NCI-H2196 (cell line): ENCODE measurements at regions not wholly inside any gene's neighbourhood (a gene's known extent, or its start where the extent isn't known, plus 50 kb on each side); places are given as distances from the start of the nearest gene placed in this dataset.
"Not testable (repeated sequence)": the region's sequence is repeated elsewhere in the genome, so short reads cannot be mapped to it uniquely, and the experiment has no call there.

Experiments used
- DNase-seq: peaks from one replicate; lab custom pipeline; 2025; ENCODE audit not compliant: unreplicated experiment; lab: John Stamatoyannopoulos, UW

DNA sequence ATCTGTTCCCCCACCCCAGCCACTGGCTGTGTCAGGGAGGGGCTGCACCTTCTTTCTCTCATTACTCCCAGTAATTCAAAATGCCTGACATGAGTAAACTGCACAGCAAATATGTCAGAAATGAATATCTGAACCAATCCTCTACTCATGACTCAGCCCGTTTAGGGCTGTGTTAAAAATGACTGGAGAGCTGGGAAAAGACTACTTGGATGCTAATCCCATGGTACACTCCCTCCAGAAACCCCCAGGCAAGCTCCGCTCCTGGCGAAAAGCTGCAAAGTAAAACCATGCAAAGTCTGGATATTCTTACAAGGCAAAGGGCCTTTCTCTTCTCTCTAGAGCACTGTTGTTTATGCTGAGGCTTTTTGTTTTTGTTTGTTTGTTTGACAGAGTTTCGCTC, 448.1 kb upstream of the DYNLRB2 start:
- DNase-seq: no peak

DNA sequence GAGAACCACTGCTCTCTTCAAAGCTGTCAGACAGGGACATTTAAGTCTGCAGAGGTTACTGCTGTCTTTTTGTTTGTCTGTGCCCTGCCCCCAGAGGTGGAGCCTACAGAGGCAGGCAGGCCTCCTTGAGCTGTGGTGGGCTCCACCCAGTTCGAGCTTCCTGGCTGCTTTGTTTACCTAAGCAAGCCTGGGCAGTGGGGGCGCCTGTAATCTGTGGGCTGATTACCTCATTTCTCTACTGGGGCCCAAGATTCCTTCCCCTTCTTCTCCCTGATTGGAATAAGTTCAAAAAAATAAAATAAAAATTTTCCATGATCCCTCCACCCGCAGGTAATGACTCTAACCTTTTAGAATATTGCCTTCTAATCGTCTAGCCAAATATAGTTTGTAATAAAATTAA, 449.3 kb upstream of the DYNLRB2 start:
- not testable (repeated sequence) for DNase-seq

DNA sequence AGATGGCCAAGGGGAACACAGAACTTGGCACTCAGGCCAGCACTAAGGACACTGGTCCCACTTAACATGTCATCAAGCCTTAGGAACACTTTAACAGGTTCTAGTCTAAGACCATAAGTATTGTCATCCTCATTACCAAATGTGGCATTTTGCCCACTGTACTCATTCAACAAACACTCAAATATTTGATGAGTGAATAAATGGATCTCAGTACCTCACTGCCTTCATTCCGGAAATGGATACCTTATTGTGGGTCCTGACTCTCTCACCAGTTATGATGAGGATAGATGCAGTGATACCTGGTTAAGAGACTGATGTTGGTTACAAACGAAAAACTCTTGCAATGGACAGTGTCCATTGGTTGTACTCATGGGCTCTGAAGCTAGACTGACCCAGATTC, 455.2 kb upstream of the DYNLRB2 start:
- DNase-seq: no peak

DNA sequence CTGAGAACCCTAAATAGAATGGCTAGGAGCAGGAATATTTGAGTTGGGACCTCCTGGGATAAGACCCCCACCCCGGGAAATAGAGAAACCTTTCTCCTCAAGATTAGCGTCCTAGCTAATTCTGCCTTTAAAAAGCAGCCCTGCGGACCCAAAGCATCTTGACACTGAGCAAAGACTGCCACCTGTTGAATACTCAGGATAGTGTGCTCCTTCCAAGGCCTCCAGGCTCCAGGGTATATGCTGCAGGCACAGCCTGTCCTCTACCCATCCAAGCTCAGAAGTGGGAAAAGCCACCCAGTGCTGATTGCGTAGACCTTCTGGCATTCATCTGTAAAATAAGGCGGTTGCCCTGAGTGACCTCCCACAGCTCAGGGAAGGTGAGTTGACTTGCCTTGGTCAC, 456.2 kb upstream of the DYNLRB2 start:
- peak; percentile 1 for DNase-seq

DNA sequence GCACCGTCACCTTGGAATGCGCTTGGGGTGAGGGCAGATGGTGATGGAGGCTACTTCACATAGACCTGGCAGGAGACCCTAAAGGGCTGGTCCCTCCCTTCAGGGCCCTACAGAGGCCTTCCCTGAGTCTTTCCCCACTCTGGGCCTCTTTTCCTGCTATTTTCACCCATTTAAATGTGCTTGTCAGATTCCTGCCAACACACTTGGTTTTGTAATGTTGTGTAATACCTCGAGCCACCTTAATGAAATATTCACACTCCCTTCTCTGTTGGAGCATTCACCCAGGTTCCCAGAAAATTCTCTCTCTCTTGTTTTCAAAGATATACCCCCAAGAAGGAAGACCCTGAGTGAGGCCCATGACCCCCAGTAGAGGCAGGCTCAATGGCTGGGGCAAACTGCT, 456.6 kb upstream of the DYNLRB2 start:
- no peak for DNase-seq

DNA sequence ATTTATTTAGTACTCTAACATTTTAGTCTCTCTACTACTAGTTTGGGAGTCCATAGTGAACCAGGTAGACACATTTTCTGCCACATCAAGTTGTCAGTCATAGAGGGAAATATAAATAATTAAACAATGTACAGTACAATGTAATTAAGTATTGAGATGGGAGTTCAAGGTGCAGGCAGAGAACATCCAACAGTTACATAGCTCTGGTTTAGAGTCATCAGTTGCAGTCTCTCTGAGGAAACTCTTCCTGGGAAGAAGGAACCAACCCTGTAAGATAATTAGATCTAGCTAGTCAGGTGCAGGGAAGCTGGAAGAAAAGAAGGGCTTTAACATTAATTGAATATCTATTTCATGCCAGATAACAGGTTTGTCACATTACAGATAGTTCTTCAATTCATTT, 457.9 kb upstream of the DYNLRB2 start:
- DNase-seq: no peak

DNA sequence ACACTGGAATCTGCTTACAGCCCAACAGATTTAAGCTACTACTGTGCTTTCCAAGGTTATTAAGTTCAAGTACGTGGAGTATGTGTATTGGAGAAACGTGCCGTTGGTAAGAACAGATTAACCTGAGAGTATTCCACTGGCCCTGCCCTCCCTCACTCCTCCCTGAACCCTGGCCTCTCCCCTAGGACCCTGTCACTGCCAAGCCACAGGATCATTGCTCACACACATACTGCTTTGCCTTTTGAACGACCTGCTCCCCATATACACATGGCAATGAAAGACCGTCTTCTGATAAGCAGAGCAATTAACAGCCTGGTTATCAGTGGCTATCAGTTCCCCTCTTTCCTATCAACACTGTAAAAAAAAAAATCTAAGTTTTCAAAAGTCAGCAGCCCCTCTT, 458.9 kb upstream of the DYNLRB2 start:
- DNase-seq: no peak

DNA sequence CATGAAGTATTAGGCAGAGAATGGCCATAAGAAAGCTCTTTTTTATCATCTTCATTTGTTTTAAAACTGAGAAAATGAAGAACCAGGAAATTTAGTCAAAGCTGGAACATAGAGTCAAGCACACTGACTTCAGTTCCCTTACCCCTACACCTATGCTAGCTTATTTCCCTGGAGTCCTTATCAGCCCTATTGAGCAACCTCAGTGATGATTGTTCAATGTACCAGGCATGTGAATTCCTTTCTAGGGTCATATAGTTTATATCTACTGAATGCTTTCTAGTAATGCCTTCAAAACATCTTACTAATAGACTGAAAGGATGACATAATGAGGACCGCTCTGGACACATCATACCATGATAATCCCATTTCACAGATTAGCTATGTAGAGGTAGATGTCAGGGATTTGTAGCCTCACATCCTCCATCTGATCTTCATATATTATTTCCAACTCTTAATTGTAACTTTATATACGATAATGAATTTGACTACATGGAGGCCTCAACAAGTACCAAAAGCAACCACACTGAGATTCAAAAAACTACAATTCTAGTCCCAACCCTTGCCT, 460.4 kb upstream of the DYNLRB2 start:
- no peak for DNase-seq

DNA sequence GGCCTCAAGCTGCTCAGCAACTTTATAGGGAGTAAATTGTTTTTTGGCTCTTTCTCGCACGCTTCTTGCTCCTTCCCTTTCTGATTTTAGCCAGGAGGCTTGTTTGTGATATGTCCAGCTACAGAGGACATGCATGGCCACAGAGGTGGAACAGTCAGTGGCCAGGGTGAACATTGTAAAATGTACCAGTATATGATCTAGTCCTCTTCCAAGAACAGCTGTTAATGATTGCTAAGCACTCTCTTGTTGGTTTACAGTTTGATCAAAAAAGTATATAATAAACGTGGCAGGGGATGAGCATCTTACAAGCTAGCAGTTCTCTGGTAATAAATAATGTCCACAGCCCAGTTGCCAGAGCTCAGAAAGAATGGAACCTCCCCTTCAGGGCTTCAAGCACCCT, 461.7 kb upstream of the DYNLRB2 start:
- DNase-seq: no peak

DNA sequence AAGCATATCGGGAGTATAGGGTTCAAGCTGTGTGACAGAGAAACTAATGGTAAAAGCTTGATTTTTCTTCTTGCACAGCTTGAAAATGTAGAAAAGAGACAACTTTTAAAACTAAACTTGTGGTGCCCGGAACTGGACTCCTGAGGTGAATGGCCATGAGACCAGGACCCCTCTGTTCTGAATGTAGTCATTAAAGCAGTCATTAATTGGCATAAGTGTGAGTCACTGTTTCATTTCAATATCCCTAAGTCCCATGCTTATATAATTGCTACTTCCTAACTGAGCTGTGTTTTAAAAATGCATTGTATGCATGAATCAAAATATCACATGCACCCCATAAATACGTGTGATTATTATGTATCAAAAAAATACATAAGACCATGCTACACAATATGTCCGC, 463.1 kb upstream of the DYNLRB2 start:
- DNase-seq: no peak

DNA sequence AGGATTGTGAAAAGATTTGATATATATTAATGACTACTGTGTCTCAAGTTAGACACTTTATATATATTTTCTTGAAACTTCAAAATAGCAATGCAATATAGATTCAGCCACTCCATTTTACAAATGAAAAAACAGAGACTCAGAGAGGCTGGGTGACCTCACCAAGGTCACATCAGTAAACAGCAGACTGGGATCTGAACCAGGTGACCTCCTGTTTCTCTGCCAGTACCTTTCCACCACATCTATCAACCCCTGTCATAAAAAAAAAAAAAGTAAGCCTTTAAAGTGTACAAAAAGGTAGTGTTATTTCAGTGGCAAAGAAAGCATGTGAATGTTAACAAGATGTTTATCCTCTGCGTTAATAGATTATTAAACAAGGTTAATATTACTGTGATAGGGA, 466.5 kb upstream of the DYNLRB2 start:
- DNase-seq: no peak

DNA sequence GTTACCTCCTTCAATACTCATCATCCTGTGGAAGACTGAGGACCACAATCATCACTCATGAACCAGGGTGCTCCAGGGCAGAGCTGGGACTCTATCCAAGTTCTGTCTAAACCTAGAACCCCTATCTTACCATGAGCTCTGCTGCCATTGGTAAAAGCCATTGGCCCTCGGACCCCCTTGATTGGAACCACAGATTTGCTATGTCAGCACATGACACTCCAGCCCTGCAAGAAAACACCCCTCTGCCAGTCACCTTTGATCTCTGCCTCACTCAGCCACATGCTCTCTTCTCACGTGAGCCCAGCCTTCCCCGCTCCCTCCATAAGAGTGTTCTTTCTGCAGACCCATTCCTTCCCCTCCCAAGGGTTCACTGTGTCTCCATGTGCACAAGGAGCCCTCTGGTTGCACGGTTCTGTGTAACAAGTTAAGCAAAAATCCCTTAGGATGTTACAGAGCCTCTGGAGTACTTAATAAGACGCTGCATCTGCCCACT, 468.8 kb upstream of the DYNLRB2 start:
- no peak for DNase-seq

DNA sequence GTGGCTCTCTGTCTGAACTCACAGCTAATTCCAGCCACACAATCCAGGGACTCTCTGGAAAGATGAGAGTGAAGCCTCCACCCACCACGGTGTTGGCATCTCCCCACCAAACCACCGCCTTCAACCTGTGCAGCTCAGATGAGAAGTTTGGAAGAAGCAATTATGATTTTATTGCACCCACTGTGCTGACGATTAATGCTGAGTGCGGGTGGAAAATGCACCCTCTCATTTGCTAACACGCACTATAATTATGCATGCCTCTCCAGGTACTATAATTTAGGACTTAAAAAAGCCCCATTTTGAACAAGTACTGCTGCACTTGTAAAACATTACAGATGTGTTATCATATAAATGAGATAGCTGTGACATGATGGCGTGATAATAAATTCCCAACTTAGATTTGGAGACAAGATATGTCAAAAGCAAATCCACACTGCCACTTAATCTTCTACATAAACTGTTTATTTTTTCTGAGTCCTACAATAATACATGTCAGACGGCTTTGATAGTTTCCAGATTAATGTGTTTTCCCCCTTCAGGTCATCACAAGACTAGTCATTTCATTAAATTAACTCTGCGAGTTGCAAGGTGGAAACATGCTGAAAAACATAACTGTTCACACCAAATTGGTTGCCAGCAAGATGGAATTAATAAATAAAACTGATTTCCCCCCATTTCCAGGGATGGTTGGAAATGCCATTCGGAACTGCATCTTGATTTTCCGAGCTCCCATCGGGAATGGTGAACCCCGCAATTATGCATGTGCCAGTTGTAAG, 466.5 kb upstream of the MAF start:
- no peak for DNase-seq

DNA sequence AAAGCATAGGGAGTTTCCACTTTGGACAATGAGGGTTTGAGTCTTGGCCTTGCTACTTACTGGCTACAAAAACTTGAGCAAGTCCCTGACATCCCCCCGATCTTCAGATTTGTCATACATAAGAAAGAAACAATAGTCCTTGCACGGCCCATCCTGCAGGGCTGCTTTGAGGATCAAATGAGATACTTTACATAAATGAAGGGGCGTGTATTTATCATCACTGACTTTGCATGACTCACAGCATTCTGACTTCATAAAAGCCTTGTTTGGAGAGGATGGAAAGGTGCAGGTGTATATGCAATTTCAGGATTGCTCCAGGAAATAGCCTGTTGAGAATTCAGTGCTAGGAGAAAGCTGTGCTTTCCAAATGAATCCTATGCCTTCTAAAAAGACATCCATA, 465.0 kb upstream of the MAF start:
- no peak for DNase-seq

DNA sequence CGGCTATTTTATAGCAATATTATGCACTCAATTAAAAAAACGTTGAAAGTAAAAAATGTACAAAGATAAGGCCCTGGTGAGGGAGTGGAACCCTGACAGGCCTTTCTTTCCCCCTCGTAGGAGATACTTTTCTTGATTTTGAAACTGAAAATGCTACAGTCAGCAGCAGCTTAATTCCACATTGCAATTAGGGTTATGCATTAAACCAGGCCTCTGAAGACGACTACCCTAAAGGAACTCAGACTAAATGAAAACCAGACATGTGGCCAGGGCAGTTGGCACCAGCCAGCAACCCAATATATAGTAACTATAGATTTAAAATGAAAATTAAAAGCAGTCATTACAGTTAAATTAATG, 463.2 kb upstream of the MAF start:
- DNase-seq: no peak

DNA sequence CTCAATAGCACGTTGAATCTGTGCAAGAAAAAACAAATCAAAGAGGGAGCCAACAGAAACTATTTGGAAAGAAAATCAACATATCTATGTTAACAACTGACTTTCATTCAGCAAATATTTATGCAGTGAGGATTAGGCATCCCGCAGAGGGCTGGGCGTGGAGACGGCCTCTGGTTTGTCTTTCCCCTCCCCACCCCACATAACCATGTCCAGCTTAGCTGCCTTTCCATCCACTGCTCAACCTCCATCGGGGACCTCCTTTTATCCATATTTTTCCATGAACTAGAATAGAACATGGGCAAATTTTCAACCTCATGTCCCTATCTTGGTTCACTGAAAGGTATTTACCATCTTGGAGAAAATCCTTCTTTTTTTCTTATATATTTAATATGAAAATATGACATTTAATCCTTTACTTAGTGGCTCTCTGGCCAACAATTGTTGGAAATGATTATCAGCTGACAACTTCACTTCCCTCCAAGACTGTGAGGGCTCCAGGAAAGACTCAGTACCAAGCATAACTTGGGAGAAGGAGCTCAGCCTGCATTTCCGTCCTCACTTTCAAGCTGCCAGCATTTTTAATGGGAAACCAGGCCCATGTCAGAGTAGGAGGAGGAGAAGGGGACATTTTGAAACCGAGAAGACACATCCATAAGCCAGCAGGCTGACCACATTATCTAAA, 462.6 kb upstream of the MAF start:
- no peak for DNase-seq

DNA sequence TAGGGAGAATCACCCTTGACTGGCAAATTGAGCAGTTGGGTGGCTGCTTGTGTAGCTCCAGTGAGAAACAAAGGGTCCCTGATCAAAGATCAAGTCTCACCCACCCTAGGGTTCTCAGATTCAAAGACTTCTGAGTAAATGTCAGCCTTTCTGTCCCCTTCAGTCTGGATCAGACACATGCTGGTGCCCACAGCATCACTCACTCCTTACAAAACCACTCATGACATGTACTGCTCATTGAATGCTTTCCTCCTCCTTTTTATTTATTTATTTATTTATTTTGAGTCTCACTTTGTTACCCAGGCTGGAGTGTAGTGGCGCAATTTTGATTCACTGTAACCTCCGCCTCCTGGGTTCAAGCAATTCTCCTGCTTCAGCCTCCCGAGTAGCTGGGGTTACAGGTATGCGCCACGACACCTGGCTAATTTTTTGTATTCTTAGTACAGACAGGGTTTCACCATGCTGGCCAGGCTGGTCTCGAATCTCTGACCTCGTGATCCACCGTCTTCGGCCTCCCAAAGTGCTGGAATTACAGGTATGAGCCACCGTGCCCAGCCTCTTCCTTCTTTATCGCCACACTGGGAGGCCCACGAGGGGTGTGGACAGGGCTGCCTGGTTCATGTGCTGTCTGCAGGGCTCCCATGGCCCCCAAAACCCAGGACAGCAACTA, 462.0 kb upstream of the MAF start:
- no peak for DNase-seq

DNA sequence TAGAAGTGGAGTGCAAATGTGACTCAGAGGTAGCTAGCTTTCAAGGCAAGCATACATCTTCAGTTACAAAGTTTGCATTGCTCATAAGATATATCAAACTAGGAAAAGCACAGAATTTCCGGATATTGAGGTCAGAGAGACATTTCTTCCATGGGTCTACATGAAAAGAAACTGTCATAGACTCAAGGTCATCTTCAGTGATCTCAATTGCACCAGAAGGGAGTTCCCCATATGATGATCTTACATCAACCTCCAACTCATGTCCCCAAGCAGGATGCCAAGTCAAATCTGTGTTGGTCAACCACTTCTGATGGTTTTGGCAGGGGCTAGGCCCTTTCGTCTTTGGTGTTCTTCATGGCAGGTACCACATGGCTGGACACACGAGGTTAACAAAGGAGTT, 459.9 kb upstream of the MAF start:
- DNase-seq: no peak

DNA sequence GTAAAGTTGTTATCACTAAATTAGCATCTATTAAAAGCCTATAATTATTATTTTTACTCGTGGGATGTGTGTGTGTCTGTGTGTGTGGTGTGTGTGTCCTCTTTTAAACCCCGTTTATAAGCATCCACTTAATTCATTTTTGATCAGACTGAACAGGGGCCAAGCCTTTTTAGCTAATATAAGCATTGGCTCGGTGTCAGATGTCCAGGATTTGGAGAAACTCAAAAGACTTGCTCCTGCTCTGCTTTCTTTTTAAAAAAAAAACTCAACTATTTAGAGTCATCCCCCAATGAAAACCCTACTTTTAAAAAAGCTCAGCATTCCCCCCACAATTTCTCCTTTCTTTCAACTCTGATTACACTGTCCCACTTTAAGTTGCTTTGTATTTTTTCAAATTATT, 459.3 kb upstream of the MAF start:
- no peak for DNase-seq

DNA sequence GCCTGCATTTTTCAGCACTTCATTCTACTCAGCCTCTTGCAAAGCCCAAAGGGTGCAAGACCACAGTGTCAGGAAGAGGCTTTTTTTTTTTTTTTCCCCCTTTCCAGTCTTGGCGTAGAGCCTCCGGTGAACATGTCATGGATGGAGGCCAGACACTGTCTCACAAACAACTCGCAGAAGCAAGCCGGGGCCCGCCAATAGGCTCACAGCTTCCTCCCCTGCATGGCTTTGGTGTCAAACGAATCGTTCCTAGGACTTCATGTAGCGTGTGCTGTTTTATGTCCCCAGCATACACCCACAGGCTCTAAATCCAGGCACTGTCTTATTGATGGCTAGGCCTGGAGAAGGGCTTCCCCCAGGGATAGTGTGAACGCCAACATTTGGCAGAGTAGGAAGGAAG, 457.7 kb upstream of the MAF start:
- no peak for DNase-seq

DNA sequence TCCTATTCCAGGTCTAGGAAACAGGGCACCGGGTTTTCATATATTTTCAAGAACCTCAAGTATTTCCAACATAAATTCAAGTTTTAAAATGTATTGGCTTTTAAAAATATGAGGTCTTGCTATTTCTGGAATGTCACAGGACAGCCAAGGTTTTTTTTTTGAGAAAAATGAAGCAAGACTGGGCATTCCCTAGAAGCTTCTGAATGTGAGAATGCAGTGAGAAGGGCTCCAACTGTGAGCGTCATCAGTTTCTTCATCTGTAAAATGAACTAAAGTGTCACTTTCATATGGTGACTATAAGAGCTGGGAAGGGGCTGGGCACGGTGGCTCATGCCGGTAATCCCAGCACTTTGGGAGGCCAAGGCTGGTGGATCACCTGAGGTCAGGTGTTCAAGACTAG, 455.8 kb upstream of the MAF start:
- DNase-seq: no peak

DNA sequence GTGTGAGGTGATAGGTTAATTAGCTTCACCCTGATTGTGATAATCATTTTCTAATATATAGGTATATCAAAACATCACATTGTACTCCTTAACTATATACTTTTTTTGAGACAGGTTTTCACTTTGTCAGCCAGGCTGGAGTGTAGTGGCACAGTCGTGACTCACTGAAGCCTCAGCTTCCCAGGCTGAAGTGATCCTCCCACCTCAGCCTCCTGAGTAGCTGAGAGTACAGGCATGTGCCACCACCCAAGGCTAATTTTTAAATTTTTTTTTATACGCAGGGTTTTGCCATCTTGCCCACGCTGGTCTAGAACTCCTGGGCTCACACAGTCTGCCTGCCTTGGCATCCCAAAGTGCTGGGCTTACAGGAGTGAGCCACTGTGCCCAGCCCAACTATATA, 455.3 kb upstream of the MAF start:
- no peak for DNase-seq
